ENCODE measurements at regions not wholly inside any gene's neighbourhood (a gene's known extent, or its start where the extent isn't known, plus 50 kb on each side); places are given as distances from the start of the nearest gene placed in this dataset.

DNA sequence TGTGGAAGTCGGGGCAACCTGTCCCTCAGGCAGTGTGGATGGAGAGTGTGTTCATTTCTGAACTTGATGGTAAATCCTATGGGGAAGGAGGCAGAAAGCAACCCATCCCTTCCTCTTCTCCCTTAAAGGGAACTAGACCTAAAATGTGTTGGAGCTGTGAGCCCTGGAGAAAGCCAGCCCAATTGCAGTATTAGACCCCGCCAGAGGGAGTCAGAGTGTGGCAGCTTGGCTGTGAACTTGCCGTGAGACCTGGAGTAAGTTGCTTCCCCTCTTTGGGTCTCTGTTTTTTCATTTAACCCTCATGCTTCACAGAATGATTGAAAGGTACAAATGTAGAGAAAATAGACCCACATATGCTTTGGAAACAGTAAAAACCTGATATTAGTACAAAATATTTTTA lies 108.7 kb upstream of the PAK3 start:
- no peak overlapping the region for H3K27ac Mint-ChIP-seq
- H3K36me3 Mint-ChIP-seq, result no peaks in the 10 kb centered on the region
- TF ChIP-seq, protein P1, sequence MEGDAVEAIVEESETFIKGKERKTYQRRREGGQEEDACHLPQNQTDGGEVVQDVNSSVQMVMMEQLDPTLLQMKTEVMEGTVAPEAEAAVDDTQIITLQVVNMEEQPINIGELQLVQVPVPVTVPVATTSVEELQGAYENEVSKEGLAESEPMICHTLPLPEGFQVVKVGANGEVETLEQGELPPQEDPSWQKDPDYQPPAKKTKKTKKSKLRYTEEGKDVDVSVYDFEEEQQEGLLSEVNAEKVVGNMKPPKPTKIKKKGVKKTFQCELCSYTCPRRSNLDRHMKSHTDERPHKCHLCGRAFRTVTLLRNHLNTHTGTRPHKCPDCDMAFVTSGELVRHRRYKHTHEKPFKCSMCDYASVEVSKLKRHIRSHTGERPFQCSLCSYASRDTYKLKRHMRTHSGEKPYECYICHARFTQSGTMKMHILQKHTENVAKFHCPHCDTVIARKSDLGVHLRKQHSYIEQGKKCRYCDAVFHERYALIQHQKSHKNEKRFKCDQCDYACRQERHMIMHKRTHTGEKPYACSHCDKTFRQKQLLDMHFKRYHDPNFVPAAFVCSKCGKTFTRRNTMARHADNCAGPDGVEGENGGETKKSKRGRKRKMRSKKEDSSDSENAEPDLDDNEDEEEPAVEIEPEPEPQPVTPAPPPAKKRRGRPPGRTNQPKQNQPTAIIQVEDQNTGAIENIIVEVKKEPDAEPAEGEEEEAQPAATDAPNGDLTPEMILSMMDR (IDR thresholded peaks at IDR 0.05; ENCODE audit: unreplicated experiment), result no peak
- H3K27me3 Mint-ChIP-seq (ENCODE audit: low read depth), result peaks cover 14% of the 10 kb centered on the region
- peaks cover 6% of the 10 kb centered on the region for H3K4me1 Mint-ChIP-seq
- no peaks in the 10 kb centered on the region for H3K9me3 Mint-ChIP-seq
- DNase-seq (ENCODE audit: low spot score in 2 of 2, unreplicated experiment in 2 of 2), result no peak
- H3K4me3 Mint-ChIP-seq, result no peak overlapping the region

DNA sequence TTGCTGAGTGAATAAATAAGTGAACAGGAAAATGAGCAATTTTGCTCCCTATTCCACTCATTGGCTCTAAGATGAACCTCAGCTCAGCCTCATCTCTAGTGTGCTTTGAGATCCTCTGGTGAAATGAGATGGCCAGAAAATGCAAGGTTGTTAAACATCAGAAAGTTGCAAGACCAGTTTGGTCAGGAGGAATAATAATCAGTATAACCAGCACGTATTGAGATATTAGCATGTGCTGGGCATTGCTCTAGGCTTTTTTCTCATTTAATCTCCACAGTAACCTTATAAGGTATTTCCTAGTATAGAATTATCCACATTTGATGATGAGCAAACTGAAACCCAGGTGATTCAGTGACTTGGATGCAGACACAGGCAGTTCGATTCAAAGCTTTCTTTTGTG lies 110.5 kb upstream of the PAK3 start:
- no peak for DNase-seq (ENCODE audit: low spot score in 2 of 2, unreplicated experiment in 2 of 2)
- TF ChIP-seq, protein P1 (IDR thresholded peaks at IDR 0.05; ENCODE audit: unreplicated experiment), result no peak
- peaks cover 10% of the 10 kb centered on the region for H3K27me3 Mint-ChIP-seq (ENCODE audit: low read depth)
- no peak overlapping the region for H3K27ac Mint-ChIP-seq
- no peaks in the 10 kb centered on the region for H3K9me3 Mint-ChIP-seq
- H3K36me3 Mint-ChIP-seq, result no peaks in the 10 kb centered on the region
- H3K4me1 Mint-ChIP-seq, result peaks cover 6% of the 10 kb centered on the region
- no peak overlapping the region for H3K4me3 Mint-ChIP-seq

DNA sequence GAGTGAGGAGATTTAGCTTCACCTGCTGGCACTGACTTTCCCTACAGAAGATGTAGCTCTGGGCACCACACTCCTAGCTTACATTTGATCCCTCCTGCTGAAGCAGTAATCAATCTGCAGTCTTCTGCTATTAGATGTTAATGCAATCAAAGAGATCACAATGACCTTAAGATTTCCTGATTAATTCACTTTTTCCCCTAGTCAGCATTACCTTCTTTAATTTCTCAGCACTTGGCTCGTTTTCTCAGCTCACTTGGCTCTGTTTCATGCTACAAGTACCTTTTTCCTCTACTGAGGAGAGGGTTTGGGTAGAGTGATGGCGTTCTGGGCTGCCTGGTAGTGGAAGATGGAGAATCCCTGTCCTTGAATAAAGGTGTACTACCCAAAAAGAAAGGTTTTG lies 113.0 kb upstream of the PAK3 start:
- TF ChIP-seq, protein P1 (IDR thresholded peaks at IDR 0.05; ENCODE audit: unreplicated experiment), result no peak
- H3K4me1 Mint-ChIP-seq, result peaks cover 6% of the 10 kb centered on the region

DNA sequence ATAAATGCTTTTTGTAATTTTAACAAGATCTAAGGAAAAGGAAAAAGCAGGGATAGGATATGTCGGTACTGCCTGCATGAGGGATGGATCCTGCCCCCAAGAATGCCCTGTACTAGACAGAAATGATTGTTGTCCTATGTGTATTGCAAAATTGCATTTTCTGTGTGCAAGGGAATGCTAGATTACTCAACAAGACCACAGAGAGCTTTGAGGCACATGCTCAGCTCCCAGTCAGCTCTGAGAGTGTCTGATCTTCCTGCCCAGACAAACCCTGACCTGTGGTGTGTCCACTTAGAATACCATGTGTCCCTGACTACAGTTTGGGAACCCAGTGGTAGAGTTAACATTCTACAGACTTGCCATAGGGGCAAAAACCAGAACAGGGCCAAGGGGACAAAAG lies 129.2 kb upstream of the PAK3 start:
- Mint-ChIP-seq H3K4me3 (no peak overlapping the region), H3K9me3 (peaks cover 4% of the 10 kb centered on the region), H3K4me1 (no peaks in the 10 kb centered on the region), H3K27me3 (ENCODE audit: low read depth) (peaks cover 4% of the 10 kb centered on the region), H3K27ac (no peak overlapping the region), H3K36me3 (no peaks in the 10 kb centered on the region)
- TF ChIP-seq, protein P1 (IDR thresholded peaks at IDR 0.05; ENCODE audit: unreplicated experiment), result no peak
- DNase-seq (ENCODE audit: low spot score in 2 of 2, unreplicated experiment in 2 of 2), result no peak

More for the DNA sequence above, 113.0 kb upstream of the PAK3 start:
- H3K27me3 Mint-ChIP-seq (ENCODE audit: low read depth), result peaks cover 5% of the 10 kb centered on the region
- no peaks in the 10 kb centered on the region for H3K9me3 Mint-ChIP-seq
- no peak for DNase-seq (ENCODE audit: low spot score in 2 of 2, unreplicated experiment in 2 of 2)
- no peak overlapping the region for H3K27ac Mint-ChIP-seq
- no peaks in the 10 kb centered on the region for H3K36me3 Mint-ChIP-seq
- no peak overlapping the region for H3K4me3 Mint-ChIP-seq

DNA sequence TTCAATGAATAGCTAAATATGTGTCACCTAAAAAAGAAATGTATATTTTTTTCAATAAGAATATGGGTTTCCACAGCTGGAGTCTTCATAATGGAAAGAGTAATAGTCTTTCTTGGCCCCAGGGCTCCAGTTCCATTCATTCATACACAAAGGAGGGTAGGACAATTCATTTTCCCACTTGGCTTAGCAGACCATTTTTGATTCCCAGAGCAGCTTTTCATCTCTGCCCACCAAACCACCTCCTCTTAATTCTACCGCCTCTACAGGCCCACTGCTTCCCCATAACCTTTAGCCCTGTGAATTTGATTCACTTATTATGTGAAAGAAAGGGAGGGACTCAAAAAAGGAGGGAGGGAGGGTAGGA lies 129.9 kb upstream of the PAK3 start:
- H3K27ac Mint-ChIP-seq, result no peak overlapping the region
- H3K4me3 Mint-ChIP-seq, result no peak overlapping the region
- peaks cover 3% of the 10 kb centered on the region for H3K27me3 Mint-ChIP-seq (ENCODE audit: low read depth)
- H3K36me3 Mint-ChIP-seq, result no peaks in the 10 kb centered on the region
- peaks cover 4% of the 10 kb centered on the region for H3K9me3 Mint-ChIP-seq
- TF ChIP-seq, protein P1 (IDR thresholded peaks at IDR 0.05; ENCODE audit: unreplicated experiment), result no peak
- no peaks in the 10 kb centered on the region for H3K4me1 Mint-ChIP-seq
- DNase-seq (ENCODE audit: low spot score in 2 of 2, unreplicated experiment in 2 of 2), result no peak

DNA sequence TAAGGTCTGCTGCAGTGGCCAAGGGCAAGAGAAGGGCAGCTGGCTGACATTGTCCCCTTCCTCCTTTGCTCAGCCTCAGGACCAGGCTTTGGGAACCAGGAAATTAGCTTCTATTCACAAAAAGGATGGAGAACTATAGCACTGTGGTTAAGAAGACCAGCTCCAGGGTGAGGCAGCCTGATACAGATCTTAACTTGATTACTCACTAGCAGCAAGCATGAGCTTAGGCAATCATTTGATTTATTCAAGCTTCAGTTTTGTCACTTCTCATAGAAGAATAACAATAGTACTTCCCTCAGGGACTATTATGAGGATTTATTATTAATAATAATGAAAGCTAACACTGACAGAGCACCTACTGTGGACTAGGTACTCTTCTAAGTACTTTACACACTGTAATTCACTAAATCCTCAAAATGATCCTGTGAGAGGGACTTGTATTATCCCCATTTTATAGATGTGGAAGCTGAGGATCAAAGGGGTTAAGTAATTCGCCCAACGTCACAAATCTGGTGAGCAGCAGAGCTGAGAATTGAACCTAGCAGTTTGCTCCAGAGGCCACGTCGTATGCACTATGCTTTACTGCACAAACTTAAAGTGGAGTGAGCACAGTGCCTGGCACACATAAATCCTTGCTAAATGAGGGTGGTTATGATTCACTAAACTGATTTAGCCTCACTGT lies 130.4 kb upstream of the PAK3 start:
- no peak overlapping the region for H3K27ac Mint-ChIP-seq
- no peak overlapping the region for H3K4me3 Mint-ChIP-seq
- peaks cover 4% of the 10 kb centered on the region for H3K9me3 Mint-ChIP-seq
- H3K36me3 Mint-ChIP-seq, result no peaks in the 10 kb centered on the region
- TF ChIP-seq, protein P1 (IDR thresholded peaks at IDR 0.05; ENCODE audit: unreplicated experiment), result no peak
- no peak for DNase-seq (ENCODE audit: low spot score in 2 of 2, unreplicated experiment in 2 of 2)
- no peaks in the 10 kb centered on the region for H3K4me1 Mint-ChIP-seq
- H3K27me3 Mint-ChIP-seq (ENCODE audit: low read depth), result peaks cover 2% of the 10 kb centered on the region

Data from mesothelial cell of epicardium (in vitro differentiated cells).